K562 (cell line): ENCODE measurements at regions not wholly inside any gene's neighbourhood (a gene's known extent, or its start where the extent isn't known, plus 50 kb on each side); places are given as distances from the start of the nearest gene placed in this dataset.

Experiments
- DNMT1 ChIP-seq: fragments of 450-650 bp; IDR thresholded peaks from 2 replicates; pipeline ENCODE4 v1.6.1; 2016; ENCODE audit warnings: antibody characterized with exemption, mild to moderate bottlenecking
- EZH2 ChIP-seq: IDR thresholded peaks from 2 replicates; pipeline ENCODE4 v1.6.1; 2012; ENCODE audit warnings: low read depth, mild to moderate bottlenecking, inconsistent platforms, low read length, borderline replicate concordance
- GABPA ChIP-seq: fragments of 200-800 bp; sonication (Bioruptor generic); conservative IDR thresholded peaks from 2 replicates; pipeline ENCODE4 v1.6.1; 2016; ENCODE audit warnings: low read depth, missing genetic modification characterization, missing compliant biosample characterization
- KLF16 ChIP-seq: IDR thresholded peaks from 2 replicates; pipeline ENCODE4 v1.6.1; 2016; ENCODE audit warnings: antibody characterized with exemption
- NBN ChIP-seq: fragments of 450-650 bp; IDR thresholded peaks from 2 replicates; pipeline ENCODE4 v1.6.1; 2016; ENCODE audit warnings: low read depth, mild to moderate bottlenecking
- RAD21 ChIP-seq, 2 experiments: fragments of 250-450 bp in 1 of 2; fragments of 450-650 bp in 1 of 2; sonication (Bioruptor Pico) in 1 of 2; formaldehyde crosslinking in 1 of 2; IDR thresholded peaks in 1 of 2; conservative IDR thresholded peaks in 1 of 2; 2 replicates each; pipeline versions ENCODE4 v1.4.0 to v1.8.0; 2020 to 2022; ENCODE audit warnings: mild to moderate bottlenecking in 2 of 2, moderate library complexity in 1 of 2
- YY1 ChIP-seq, 3 experiments: IDR thresholded peaks; 2 replicates each; pipeline ENCODE4 v1.6.1; 2011; ENCODE audit warnings: low read length in 2 of 3, mild to moderate bottlenecking in 2 of 3, moderate library complexity in 2 of 3, borderline replicate concordance in 1 of 3, control low read depth in 1 of 3, low read depth in 1 of 3; ENCODE audit not compliant: insufficient read depth in 3 of 3, insufficient replicate concordance in 2 of 3, control insufficient read depth in 1 of 3, insufficient read length in 1 of 3; ENCODE audit errors: extremely low read depth in 1 of 3
- TF ChIP-seq, protein P1 (sequence below), 3 experiments: IDR thresholded peaks in 2 of 3; conservative IDR thresholded peaks in 1 of 3; 2 replicates each; pipeline ENCODE4 v1.5.1; 2011 to 2012; ENCODE audit warnings: low read length in 3 of 3, mild to moderate bottlenecking in 3 of 3, control low read depth in 2 of 3, improper control_type of control experiment in 1 of 3, inconsistent platforms in 1 of 3, low read depth in 1 of 3, mixed read lengths in 1 of 3, moderate library complexity in 1 of 3; ENCODE audit not compliant: insufficient read depth in 2 of 3
- TF ChIP-seq, protein P2 (sequence below): fragments of 250-450 bp; sonication (Bioruptor Pico); IDR thresholded peaks from 2 replicates; pipeline ENCODE4 v1.4.0; 2020; ENCODE audit warnings: mild to moderate bottlenecking, moderate library complexity

- no peak for TF ChIP-seq YY1 (IDR thresholded peaks at IDR 0.05; ENCODE audit: borderline replicate concordance in 1 of 3, control insufficient read depth in 1 of 3, extremely low read depth in 1 of 3, insufficient read depth in 3 of 3, insufficient read length in 1 of 3, insufficient replicate concordance in 2 of 3, low read depth in 1 of 3, low read length in 2 of 3)
- TF ChIP-seq, protein P1, sequence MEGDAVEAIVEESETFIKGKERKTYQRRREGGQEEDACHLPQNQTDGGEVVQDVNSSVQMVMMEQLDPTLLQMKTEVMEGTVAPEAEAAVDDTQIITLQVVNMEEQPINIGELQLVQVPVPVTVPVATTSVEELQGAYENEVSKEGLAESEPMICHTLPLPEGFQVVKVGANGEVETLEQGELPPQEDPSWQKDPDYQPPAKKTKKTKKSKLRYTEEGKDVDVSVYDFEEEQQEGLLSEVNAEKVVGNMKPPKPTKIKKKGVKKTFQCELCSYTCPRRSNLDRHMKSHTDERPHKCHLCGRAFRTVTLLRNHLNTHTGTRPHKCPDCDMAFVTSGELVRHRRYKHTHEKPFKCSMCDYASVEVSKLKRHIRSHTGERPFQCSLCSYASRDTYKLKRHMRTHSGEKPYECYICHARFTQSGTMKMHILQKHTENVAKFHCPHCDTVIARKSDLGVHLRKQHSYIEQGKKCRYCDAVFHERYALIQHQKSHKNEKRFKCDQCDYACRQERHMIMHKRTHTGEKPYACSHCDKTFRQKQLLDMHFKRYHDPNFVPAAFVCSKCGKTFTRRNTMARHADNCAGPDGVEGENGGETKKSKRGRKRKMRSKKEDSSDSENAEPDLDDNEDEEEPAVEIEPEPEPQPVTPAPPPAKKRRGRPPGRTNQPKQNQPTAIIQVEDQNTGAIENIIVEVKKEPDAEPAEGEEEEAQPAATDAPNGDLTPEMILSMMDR (IDR thresholded peaks at IDR 0.05 in 2 of 3, conservative IDR thresholded peaks at IDR 0.05 in 1 of 3; ENCODE audit: insufficient read depth in 2 of 3, low read depth in 1 of 3, low read length in 3 of 3), result no peak
- no peak for TF ChIP-seq EZH2
- TF ChIP-seq KLF16, result no peak
- TF ChIP-seq, protein P2, sequence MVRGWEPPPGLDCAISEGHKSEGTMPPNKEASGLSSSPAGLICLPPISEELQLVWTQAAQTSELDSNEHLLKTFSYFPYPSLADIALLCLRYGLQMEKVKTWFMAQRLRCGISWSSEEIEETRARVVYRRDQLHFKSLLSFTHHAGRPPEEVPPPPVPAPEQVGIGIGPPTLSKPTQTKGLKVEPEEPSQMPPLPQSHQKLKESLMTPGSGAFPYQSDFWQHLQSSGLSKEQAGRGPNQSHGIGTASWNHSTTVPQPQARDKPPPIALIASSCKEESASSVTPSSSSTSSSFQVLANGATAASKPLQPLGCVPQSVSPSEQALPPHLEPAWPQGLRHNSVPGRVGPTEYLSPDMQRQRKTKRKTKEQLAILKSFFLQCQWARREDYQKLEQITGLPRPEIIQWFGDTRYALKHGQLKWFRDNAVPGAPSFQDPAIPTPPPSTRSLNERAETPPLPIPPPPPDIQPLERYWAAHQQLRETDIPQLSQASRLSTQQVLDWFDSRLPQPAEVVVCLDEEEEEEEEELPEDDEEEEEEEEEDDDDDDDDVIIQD (CRISPR knock-in tag), result no peak
- no peak for TF ChIP-seq DNMT1
- no peak for TF ChIP-seq GABPA (tag)
- no peak for TF ChIP-seq RAD21 (CRISPR knock-in tag; conservative IDR thresholded peaks at IDR 0.05 in 1 of 2, IDR thresholded peaks at IDR 0.05 in 1 of 2)
- TF ChIP-seq NBN, result no peak
Measured at GRCh38 chr18:30094556-30094955, 948.0 kb downstream of the DSC3 start.
